ENCODE measurements at regions not wholly inside any gene's neighbourhood (a gene's known extent, or its start where the extent isn't known, plus 50 kb on each side); places are given as distances from the start of the nearest gene placed in this dataset.

- DNase-seq (ENCODE audit: low read depth), result no peak
Observed at GRCh38 chr6:126147291-126147815, 161.0 kb downstream of the TRMT11 start.

- no peak for DNase-seq (ENCODE audit: low read depth)
Observed at GRCh38 chr6:126148853-126149252, 162.5 kb downstream of the TRMT11 start.

GRCh38 chr6:126152372-126152745, 166.0 kb downstream of the TRMT11 start:
- DNase-seq (ENCODE audit: low read depth), result no peak

GRCh38 chr6:126153661-126154060, 167.3 kb downstream of the TRMT11 start:
- no peak for DNase-seq (ENCODE audit: low read depth)

- DNase-seq (ENCODE audit: low read depth), result no peak
Observed at GRCh38 chr6:126156973-126157372, 170.6 kb downstream of the TRMT11 start.

- DNase-seq (ENCODE audit: low read depth), result no peak
Observed at GRCh38 chr6:126167726-126168125, 172.2 kb upstream of the CENPW start.

- no peak for DNase-seq (ENCODE audit: low read depth)
Observed at GRCh38 chr6:126170433-126170832, 169.5 kb upstream of the CENPW start.

- DNase-seq (ENCODE audit: low read depth), result peak; percentile 35
Observed at GRCh38 chr6:126170978-126171382, 168.9 kb upstream of the CENPW start.

- no peak for DNase-seq (ENCODE audit: low read depth)
Observed at GRCh38 chr6:126172131-126172530, 167.8 kb upstream of the CENPW start.

- no peak for DNase-seq (ENCODE audit: low read depth)
Observed at GRCh38 chr6:126173265-126173664, 166.7 kb upstream of the CENPW start.

GRCh38 chr6:126174697-126175096, 165.2 kb upstream of the CENPW start:
- DNase-seq (ENCODE audit: low read depth), result no peak

GRCh38 chr6:126175251-126175650, 164.7 kb upstream of the CENPW start:
- no peak for DNase-seq (ENCODE audit: low read depth)

- DNase-seq (ENCODE audit: low read depth), result peak; percentile 75
Observed at GRCh38 chr6:126176282-126176681, 163.6 kb upstream of the CENPW start.

- DNase-seq (ENCODE audit: low read depth), result peak; percentile 99
Observed at GRCh38 chr6:126180585-126180984, 159.3 kb upstream of the CENPW start.

- peak; percentile 48 for DNase-seq (ENCODE audit: low read depth)
Observed at GRCh38 chr6:126181173-126181741, 158.7 kb upstream of the CENPW start.

GRCh38 chr6:126181890-126182289, 158.0 kb upstream of the CENPW start:
- no peak for DNase-seq (ENCODE audit: low read depth)

GRCh38 chr6:126182650-126183311, 157.1 kb upstream of the CENPW start:
- peak; percentile 61 for DNase-seq (ENCODE audit: low read depth)

- no peak for DNase-seq (ENCODE audit: low read depth)
Observed at GRCh38 chr6:126185774-126186173, 154.1 kb upstream of the CENPW start.

GRCh38 chr6:126188279-126188909, 151.5 kb upstream of the CENPW start:
- DNase-seq (ENCODE audit: low read depth), result peak; percentile 91

GRCh38 chr6:126195625-126196236, 144.2 kb upstream of the CENPW start:
- DNase-seq (ENCODE audit: low read depth), result no peak

- no peak for DNase-seq (ENCODE audit: low read depth)
Observed at GRCh38 chr6:126198631-126199030, 141.3 kb upstream of the CENPW start.

- no peak for DNase-seq (ENCODE audit: low read depth)
Observed at GRCh38 chr6:126199466-126199865, 140.4 kb upstream of the CENPW start.

GRCh38 chr6:126202707-126203106, 137.2 kb upstream of the CENPW start:
- DNase-seq (ENCODE audit: low read depth), result no peak

All from LHCN-M2 (cell line).